ENCODE measurements at regions not wholly inside any gene's neighbourhood (a gene's known extent, or its start where the extent isn't known, plus 50 kb on each side); places are given as distances from the start of the nearest gene placed in this dataset.
"Not testable (repeated sequence)": the region's sequence is repeated elsewhere in the genome, so short reads cannot be mapped to it uniquely, and the experiment has no call there.

- no peak for DNase-seq (ENCODE audit: low spot score)
Measured at GRCh38 chr20:47865451-47865850, 80.2 kb upstream of the SULF2 start.

DNA sequence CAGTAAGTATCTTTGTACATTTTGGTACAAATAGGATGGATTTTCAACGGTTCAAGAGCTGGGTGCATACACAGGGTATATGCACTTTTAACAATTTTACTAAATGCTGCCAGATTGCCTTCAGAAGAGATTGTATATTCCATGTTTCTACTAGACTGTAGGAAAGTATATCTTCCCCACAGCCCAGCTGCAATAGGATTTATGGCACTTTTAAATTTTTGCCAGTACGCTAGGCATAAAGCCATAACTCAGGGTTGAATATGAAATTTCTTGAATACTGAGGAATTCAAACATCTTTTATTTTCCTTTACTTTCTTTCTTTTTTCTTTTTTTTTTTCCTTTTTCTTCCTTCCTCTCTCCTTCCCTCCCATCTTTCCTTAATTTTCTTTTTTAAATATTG, 78.7 kb upstream of the SULF2 start:
- DNase-seq (ENCODE audit: low spot score), result no peak

DNA sequence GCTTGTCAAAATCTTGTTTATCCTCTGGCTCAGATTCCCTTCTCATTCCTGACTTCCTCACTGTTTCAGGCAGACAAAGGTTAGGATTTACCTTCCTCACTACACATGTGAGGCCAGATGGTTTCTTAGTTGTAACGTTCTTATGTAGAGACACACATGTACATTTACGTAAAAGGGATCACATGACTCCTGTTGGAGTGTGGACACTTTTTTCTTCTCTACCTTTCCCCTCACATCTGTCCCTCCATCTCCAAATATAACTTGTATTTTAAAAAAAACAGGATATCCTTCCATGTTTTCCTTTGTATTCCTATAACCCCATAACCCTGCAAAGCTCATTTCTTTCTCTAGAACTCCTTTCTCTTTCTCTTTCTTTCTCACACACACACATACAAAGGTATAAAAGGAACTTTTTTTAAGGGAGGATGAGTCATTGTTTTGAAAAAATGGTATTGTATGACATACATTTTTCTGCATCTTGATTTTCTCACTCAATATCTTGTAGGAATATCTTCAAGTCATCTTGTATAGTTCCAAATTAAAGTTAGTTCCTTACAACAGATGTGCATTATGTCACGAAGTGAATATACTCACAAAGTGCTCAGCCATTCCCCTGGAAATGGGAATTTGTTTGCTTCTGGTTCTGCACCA, 78.2 kb upstream of the SULF2 start:
- no peak for DNase-seq (ENCODE audit: low spot score)

DNA sequence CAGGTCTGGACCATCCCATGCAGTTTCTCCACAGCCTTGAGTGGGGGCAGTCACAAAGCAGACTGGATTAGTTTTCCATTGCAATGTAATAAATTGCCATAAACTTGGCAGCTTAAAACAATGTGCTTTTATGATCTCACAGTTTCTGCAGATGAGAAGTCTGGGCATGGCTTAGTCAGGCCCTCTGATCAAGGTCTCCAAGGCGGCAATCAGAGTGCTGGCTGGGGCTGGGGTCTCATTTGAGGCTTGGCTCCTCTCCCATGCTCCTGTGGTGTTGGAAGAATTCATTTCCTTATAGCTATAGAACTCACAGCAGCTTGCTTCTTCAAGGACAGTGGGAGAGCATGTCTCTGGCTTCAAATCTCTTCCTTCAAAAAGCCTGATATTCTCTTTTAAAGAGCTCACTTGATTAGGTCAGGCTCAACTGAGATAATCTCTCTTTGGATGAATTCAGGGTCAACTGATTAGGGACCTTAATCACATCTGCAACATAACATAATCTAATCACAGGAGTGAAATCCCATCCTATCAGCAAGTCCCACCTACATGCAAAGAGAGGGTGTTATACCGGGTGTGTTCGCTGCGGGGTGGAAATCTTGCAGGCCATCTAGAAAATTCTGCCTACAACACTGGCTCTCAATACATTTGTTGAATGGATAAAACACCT, 77.4 kb upstream of the SULF2 start:
- DNase-seq (ENCODE audit: low spot score), result no peak

DNA sequence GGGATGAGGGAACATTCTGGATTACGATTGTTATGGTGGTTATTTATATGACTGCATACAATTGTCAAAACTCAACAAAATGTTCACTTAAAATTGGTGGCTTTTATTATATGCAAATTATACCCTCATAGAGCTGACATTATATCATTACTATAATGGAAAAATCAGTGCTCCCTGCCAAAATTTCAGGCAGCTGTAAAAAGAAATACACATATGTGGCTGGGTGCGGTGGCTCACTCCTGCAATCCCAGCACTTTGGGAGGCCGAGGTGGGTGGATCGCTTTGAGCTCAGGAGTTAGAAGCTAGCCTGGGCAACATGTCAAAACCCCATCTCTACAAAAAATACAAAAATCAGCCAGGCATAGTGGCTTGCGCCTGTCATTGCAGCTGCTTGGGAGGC, 75.8 kb upstream of the SULF2 start:
- no peak for DNase-seq (ENCODE audit: low spot score)

GRCh38 chr20:47860049-47860830, 75.0 kb upstream of the SULF2 start:
- DNase-seq (ENCODE audit: low spot score), result no peak

DNA sequence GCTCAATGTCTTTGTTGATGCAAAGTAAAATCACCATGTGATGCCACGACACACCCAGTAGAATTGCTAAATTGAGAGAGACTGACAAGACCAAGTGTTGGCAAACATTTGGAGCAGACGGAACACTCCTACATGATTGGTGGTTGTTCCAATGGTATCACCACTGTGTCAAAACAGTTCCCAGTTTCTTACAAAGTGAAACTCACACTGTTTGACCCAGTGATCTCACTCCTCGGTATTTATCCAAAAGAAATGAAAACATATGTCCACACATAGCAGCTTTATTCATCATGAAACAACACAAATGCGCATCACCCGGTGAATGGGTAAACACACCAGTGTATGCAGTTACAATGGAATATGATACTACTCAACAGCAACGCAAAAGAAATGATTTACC, 74.0 kb upstream of the SULF2 start:
- no peak for DNase-seq (ENCODE audit: low spot score)

GRCh38 chr20:47857569-47858464, 72.5 kb upstream of the SULF2 start:
- DNase-seq (ENCODE audit: low spot score), result no peak

DNA sequence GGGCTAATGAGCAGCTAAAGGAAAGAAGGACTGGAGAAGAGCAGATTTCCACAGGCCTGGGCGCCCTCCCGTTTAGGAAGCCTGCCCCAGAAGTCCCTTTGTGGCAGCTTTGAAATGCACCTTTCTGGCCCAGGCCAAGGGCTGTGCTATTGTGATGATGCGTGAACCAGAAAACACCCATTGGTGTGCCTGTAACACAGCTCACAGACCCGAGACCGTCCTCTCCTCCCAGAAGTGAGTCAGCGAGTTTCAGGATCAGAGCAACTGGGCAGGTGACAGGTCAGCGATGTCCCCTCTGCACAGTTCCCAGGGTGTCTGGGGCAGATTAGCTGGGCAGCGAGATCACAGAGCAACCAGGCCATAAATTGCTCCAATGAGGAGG, 71.9 kb upstream of the SULF2 start:
- DNase-seq (ENCODE audit: low spot score), result no peak

DNA sequence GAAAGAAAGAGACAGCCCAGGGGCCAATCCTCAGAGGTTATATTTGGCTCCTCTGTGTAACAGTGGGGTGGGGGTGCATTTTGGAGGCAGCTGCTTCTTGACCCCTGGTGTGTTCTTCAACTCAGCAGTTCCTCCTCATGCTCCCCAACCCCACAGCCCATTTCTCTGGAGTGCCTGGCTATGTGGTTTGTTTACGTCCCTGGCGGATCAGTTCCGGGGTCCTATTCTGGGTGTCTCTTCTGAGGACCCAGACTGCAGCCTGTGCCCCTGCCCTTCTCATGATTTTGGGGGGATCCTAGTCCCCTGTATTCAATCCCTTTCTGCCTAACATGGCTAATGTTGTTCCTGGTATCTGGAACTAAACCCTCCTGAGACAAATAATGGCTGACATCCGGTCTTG, 70.5 kb upstream of the SULF2 start:
- no peak for DNase-seq (ENCODE audit: low spot score)

- DNase-seq (ENCODE audit: low spot score), result peak; percentile 39
Measured at GRCh38 chr20:47854687-47855212, 69.5 kb upstream of the SULF2 start.

DNA sequence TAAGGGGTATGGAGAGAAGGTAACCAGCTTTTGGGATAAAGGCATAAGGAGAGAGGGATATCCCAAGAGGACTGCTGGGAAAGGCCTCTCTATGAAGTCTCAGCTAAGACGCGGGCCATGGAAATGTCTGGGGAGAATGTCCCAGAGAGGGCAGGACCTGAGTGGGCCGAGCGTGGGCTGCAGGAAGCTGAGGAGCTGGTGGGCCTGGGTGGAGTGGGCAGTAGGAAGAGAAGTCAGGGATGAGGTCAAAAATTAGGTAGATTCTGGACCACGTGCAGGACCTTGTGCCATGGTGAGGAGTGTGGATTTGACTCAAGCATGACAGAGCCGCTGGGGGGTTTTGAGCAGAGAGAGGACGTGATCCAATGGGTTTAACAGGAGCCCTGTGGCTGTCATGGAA, 66.5 kb upstream of the SULF2 start:
- DNase-seq (ENCODE audit: low spot score), result no peak

- DNase-seq (ENCODE audit: low spot score), result no peak
Measured at GRCh38 chr20:47850146-47850545, 64.9 kb upstream of the SULF2 start.

DNA sequence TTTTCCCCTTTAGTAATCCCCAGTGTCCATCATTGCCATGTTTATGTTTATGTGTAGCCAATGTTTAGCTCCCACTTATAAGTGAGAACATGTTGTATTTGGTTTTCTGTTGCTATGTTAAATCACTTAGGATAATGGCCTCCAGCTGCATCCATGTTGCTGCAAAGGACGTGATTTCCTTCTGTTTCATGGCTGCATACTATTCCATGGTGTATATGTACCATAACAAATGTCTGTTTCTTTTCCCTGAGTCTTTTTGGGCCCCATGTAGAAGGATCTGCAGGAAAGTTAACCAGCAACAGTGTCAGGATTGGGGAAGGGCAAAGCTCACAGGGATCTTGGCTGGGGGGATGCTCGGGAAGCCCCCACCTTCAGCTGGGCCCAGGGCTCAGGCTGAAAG, 64.3 kb upstream of the SULF2 start:
- DNase-seq (ENCODE audit: low spot score), result no peak

- DNase-seq (ENCODE audit: low spot score), result no peak
Measured at GRCh38 chr20:47849006-47849405, 63.7 kb upstream of the SULF2 start.

- DNase-seq (ENCODE audit: low spot score), result not testable (repeated sequence)
Measured at GRCh38 chr20:47848534-47848933, 63.3 kb upstream of the SULF2 start.

GRCh38 chr20:47847884-47848485, 62.7 kb upstream of the SULF2 start:
- no peak for DNase-seq (ENCODE audit: low spot score)

DNA sequence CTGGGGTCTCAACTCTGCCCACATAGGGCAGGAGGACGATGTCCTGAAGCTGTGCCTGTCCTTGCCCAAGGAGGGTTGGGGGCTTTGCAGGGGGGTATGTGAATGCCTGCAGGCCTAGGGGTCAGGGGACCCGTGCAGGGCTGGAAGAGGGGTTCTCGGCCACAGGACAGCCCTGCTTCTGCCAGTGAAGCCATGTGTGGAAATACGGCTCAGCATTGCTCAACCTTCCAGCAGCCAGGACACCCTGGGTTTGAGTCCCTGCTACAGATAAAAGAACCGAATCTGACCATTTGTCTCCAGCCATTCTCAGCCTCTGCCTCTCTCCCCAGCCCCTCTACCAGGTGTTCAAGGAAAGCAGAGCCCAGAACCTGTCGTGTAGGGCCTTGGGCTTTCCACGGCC, 61.9 kb upstream of the SULF2 start:
- DNase-seq (ENCODE audit: low spot score), result not testable (repeated sequence)

GRCh38 chr20:47846651-47847050, 61.4 kb upstream of the SULF2 start:
- not testable (repeated sequence) for DNase-seq (ENCODE audit: low spot score)

DNA sequence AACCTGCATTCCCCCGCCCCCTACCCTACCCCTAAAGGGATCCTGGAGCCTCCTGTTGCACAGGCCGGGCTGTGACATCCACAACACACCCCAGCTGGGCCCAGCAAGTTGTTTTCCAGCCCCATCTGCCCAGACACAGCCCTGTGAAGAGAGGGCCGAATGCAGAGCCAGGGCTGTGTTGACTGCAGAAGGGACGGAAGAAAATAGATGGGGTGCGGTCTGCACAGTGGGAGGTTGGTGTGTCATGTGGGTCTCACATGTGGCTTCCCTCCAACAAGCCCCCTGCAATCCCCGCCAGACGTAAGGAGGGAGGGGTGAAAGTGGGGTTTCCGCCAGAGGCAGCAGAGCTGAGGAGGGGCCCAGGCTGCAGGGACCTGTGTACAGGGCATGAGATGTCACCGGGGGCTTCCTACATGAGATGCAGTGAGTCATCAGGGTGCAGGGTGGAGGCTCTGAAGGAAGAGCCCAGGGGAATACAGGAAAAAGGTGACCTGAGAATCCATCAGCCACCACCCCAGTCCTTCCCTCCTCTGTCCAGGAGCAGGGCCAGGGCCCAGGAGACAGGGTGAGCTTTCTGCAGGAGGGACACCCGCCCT, 60.2 kb upstream of the SULF2 start:
- not testable (repeated sequence) for DNase-seq (ENCODE audit: low spot score)

DNA sequence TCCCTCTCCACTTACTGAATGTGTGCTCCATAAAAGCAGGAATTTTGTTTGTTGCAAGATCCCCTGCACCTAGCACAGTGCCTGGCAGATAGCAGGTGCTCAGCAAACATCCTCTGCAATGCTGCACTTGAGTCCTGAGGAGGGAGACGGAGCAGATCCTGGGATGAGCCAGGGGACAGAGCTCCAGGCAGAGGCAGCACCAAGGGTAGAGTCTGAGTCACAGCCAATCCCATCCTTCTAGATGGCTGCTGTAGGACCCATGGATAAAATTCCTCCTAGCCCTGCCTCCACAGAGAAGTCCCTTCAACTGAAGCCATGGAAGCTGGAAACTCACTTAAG, 59.3 kb upstream of the SULF2 start:
- not testable (repeated sequence) for DNase-seq (ENCODE audit: low spot score)

All from AG08396 (cell line).